PFSK-1 (cell line): ENCODE measurements at regions not wholly inside any gene's neighbourhood (a gene's known extent, or its start where the extent isn't known, plus 50 kb on each side); places are given as distances from the start of the nearest gene placed in this dataset.

Experiments used
- FOXP2 ChIP-seq: optimal IDR thresholded peaks from 2 replicates; pipeline ENCODE3; 2011; ENCODE audit warnings: borderline replicate concordance, control low read depth, inconsistent platforms; ENCODE audit not compliant: insufficient read depth; ENCODE audit errors: extremely low read length, extremely low read depth
- POLR2AphosphoS5 ChIP-seq: IDR thresholded peaks from 2 replicates; pipeline ENCODE4 v1.6.1; 2012; ENCODE audit warnings: low read depth, mild to moderate bottlenecking, control low read depth, low read length, moderate library complexity
- SIN3A ChIP-seq: IDR thresholded peaks from 2 replicates; pipeline ENCODE4 v1.6.1; 2012; ENCODE audit warnings: mild to moderate bottlenecking, low read length, moderate library complexity, borderline replicate concordance; ENCODE audit not compliant: insufficient read depth
- TAF1 ChIP-seq: IDR thresholded peaks from 2 replicates; pipeline ENCODE4 v1.6.1; 2012; ENCODE audit warnings: low read length, control low read depth, borderline replicate concordance; ENCODE audit not compliant: insufficient read depth
- TF ChIP-seq, protein P1 (sequence below), 2 experiments: IDR thresholded peaks; 2 replicates each; pipeline versions ENCODE4 v1.6.1 to v1.8.0; 2011 to 2012; ENCODE audit warnings: low read depth in 2 of 2, low read length in 2 of 2, control low read depth in 1 of 2, inconsistent platforms in 1 of 2, mild to moderate bottlenecking in 1 of 2, moderate library complexity in 1 of 2; ENCODE audit not compliant: insufficient read depth in 1 of 2

DNA sequence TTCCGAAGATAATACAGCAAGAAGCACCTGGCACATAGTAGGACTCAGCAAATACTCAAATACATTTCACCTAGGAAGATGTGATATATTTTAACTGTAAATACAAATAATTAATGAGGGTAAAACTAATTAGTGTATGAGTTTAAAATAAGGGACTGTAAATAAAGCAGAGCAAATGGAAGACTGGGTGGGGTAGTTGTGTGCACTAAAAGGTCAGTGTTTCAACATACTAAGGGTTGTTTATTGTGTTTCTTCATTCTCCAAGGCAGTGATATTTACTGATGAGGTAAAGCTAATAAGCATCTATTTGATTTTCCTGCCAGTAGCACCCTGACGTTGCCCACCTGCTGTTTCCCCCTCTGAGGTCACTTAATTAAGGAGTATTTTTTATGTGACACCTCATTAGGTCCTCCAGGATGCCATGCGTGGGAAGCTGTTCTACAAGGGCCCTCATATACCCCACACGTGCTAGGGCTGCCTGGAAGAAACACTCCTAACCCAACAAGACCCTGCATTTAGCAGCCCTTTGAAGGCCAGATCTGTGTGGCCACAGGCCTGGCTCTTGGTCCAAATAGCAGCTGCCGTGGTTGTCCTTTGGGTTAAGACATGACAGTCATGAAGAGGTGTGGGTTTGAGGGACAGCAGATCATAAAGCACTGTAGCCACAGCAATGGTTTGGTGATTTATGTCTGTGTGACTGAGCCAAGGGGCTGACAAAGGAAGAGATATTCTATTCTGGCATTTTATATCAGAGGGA is 97.5 kb upstream of the RPS23 start:
- no peak for TF ChIP-seq SIN3A
- TF ChIP-seq, protein P1, sequence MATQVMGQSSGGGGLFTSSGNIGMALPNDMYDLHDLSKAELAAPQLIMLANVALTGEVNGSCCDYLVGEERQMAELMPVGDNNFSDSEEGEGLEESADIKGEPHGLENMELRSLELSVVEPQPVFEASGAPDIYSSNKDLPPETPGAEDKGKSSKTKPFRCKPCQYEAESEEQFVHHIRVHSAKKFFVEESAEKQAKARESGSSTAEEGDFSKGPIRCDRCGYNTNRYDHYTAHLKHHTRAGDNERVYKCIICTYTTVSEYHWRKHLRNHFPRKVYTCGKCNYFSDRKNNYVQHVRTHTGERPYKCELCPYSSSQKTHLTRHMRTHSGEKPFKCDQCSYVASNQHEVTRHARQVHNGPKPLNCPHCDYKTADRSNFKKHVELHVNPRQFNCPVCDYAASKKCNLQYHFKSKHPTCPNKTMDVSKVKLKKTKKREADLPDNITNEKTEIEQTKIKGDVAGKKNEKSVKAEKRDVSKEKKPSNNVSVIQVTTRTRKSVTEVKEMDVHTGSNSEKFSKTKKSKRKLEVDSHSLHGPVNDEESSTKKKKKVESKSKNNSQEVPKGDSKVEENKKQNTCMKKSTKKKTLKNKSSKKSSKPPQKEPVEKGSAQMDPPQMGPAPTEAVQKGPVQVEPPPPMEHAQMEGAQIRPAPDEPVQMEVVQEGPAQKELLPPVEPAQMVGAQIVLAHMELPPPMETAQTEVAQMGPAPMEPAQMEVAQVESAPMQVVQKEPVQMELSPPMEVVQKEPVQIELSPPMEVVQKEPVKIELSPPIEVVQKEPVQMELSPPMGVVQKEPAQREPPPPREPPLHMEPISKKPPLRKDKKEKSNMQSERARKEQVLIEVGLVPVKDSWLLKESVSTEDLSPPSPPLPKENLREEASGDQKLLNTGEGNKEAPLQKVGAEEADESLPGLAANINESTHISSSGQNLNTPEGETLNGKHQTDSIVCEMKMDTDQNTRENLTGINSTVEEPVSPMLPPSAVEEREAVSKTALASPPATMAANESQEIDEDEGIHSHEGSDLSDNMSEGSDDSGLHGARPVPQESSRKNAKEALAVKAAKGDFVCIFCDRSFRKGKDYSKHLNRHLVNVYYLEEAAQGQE (IDR thresholded peaks at IDR 0.05; ENCODE audit: insufficient read depth in 1 of 2, low read depth in 2 of 2, low read length in 2 of 2): no peak
- no peak for TF ChIP-seq TAF1
- no peak for TF ChIP-seq POLR2AphosphoS5
- no peak for TF ChIP-seq FOXP2

DNA sequence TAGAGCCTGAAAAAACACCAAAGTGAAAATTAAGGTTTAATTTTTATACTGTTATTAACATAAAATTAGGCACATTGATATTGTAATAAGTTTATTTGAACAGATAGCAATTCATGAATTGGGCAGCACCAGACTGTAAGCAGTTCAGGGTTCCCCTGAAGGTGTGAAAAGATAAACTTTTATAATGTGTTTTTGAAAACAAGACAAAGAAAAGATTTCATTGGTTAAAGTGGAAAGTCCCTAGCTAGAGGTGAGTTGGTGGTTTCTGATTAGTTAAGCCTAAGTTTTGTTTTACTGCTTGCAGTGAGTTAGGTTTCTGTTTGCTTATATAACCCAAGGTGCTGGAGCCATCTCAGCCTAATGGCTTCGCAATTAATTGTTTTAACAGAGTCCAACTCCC is 96.5 kb upstream of the RPS23 start:
- TF ChIP-seq, protein P1 (IDR thresholded peaks at IDR 0.05; ENCODE audit: insufficient read depth in 1 of 2, low read depth in 2 of 2, low read length in 2 of 2): no peak
- TF ChIP-seq POLR2AphosphoS5 (no peak), FOXP2 (no peak)

DNA sequence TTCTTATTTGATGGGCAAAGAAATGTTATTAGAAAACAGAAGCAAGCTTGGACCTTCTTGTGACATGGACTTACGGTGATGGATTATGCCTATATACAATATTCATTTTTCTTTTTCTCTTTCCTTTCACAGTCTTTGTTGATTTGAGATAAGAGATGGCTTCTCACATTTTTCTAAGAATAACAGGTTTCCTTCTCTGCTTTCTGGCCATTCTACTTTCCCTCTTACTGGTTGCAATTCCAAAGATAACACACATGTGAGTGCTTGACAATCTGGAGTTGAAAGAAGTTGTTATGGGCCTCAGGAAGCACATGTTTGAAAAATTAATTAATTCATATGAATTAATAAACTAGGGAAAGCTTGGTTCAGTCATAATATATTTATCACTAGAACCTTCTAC is 89.8 kb upstream of the RPS23 start:
- TF ChIP-seq TAF1: no peak
- no peak for TF ChIP-seq POLR2AphosphoS5
- TF ChIP-seq SIN3A: no peak
- TF ChIP-seq, protein P1 (IDR thresholded peaks at IDR 0.05; ENCODE audit: insufficient read depth in 1 of 2, low read depth in 2 of 2, low read length in 2 of 2): no peak
- TF ChIP-seq FOXP2: no peak

DNA sequence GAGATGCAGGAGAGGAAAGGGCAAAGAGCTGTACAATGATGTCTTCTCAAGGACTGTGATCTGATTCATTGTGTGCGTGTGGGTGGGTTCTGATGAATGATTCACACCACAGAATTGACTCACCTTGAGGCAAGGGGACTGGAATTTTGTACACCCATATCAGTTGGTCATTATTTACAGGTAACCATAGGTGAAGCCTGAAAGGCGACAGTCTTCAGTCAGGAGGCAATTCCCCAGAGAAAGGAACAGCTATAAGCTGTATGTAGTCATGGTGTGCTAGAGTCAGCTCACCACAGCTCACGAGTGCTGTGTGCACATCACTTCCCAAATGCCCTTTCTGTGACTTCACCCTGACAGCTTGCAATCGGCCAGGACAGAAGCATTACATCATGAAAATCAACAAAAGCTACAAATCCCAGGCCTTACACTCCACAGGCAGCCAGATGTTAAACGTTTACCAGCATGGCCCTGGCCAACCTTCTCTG is 87.6 kb upstream of the RPS23 start:
- no peak for TF ChIP-seq SIN3A

DNA sequence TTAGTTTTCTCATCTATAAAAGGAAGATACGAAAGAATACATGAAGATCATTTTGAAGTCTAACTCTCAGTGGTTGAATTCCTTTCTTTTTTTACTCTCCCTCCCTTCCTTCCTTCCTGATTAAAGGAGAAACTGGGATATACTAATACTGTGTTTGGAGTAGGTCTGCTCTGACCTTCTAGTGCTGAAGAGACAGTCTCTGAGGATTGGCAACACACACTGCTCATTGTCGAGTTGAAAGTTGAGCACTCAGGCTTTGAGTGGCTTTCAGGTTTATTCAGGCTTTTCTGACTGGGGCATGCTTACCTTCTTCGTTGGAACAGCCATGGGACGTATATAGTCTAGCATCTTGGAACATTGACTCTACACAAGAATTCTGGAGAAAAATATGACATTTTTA is 86.9 kb upstream of the RPS23 start:
- TF ChIP-seq TAF1 (no peak), SIN3A (no peak), POLR2AphosphoS5 (no peak), FOXP2 (no peak)
- TF ChIP-seq, protein P1 (IDR thresholded peaks at IDR 0.05; ENCODE audit: insufficient read depth in 1 of 2, low read depth in 2 of 2, low read length in 2 of 2): no peak

DNA sequence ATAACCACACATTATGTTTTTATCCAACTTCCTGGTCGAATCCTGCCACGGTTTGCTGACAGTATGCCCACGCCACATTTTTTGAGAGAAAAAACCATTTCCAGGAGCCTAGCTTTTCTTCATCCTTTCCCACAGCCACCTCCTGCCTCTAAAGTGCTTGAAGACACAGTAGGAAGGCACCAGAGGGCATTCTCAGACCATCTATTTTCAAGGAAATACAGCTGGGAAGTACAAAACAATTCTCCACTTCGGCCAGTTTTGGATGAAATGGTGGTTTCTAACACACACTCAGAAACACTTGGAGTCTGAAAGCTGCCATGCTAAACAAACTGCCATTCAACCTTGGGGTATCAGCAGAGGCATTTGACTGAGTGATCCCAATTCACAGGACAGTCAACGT is 86.3 kb upstream of the RPS23 start:
- TF ChIP-seq, protein P1 (IDR thresholded peaks at IDR 0.05; ENCODE audit: insufficient read depth in 1 of 2, low read depth in 2 of 2, low read length in 2 of 2): no peak
- no peak for TF ChIP-seq TAF1
- no peak for TF ChIP-seq SIN3A
- no peak for TF ChIP-seq POLR2AphosphoS5
- no peak for TF ChIP-seq FOXP2
